22Rv1 (cell line): ENCODE measurements at regions not wholly inside any gene's neighbourhood (a gene's known extent, or its start where the extent isn't known, plus 50 kb on each side); places are given as distances from the start of the nearest gene placed in this dataset.

Experiments
- ZFX ChIP-seq: fragments of 450-650 bp; IDR thresholded peaks from 2 replicates; pipeline ENCODE4 v1.6.1; 2017; ENCODE audit warnings: antibody characterized with exemption, borderline replicate concordance
- TF ChIP-seq, protein P1 (sequence below): fragments of 450-650 bp; IDR thresholded peaks from 2 replicates; pipeline ENCODE4 v1.5.1; 2017; ENCODE audit warnings: mild to moderate bottlenecking

DNA sequence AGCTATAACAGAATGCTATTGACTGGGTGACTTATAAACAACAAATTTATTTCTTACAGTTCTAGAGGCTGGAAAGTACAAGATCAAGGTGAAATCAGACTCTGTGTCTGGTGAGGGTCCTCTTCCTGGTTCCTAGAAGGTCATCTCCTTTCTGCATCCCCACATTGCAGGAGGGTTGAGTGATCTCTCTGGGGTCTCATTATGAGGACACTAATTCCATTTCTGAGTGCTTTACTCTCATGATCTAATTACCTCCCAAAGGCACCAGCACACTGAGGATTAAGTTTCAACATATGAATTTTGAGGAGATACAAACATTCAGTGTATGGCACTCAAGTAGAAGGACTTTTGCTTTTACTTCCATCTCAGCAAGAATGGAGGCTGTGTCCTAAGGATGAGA is 534.1 kb upstream of the KCNMB2 start:
- TF ChIP-seq, protein P1, sequence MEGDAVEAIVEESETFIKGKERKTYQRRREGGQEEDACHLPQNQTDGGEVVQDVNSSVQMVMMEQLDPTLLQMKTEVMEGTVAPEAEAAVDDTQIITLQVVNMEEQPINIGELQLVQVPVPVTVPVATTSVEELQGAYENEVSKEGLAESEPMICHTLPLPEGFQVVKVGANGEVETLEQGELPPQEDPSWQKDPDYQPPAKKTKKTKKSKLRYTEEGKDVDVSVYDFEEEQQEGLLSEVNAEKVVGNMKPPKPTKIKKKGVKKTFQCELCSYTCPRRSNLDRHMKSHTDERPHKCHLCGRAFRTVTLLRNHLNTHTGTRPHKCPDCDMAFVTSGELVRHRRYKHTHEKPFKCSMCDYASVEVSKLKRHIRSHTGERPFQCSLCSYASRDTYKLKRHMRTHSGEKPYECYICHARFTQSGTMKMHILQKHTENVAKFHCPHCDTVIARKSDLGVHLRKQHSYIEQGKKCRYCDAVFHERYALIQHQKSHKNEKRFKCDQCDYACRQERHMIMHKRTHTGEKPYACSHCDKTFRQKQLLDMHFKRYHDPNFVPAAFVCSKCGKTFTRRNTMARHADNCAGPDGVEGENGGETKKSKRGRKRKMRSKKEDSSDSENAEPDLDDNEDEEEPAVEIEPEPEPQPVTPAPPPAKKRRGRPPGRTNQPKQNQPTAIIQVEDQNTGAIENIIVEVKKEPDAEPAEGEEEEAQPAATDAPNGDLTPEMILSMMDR = no peak
- TF ChIP-seq ZFX = no peak
